ENCODE measurements at regions not wholly inside any gene's neighbourhood (a gene's known extent, or its start where the extent isn't known, plus 50 kb on each side); places are given as distances from the start of the nearest gene placed in this dataset.
A peak's percentile ranks its signal among the peaks of the same experiment; 100 is the strongest.

- Histone ChIP-seq H3K27me3 (no peaks in the 10 kb centered on the region), H3K4me3 (no peak overlapping the region), H3K4me1 (no peaks in the 10 kb centered on the region), H3K36me3 (no peaks in the 10 kb centered on the region), H3K9me3 (no peaks in the 10 kb centered on the region), H3K27ac (peak overlapping the region; percentile 12 to 59)
- intact Hi-C loops (cut with DNase I; ENCODE audit: low total_unique reads) = no loop called here
- no peak for TF ChIP-seq CTCF (IDR thresholded peaks at IDR 0.05)
- TF ChIP-seq POLR2A (IDR thresholded peaks at IDR 0.05) = no peak
- DNase-seq = no peak
These were observed 124.2 kb upstream of the MKLN1 start for GRCh38 chr7:131203291-131203976.

- TF ChIP-seq POLR2A (IDR thresholded peaks at IDR 0.05) (no peak), CTCF (IDR thresholded peaks at IDR 0.05) (no peak)
- H3K27me3 ChIP-seq = no peaks in the 10 kb centered on the region
- intact Hi-C loops (cut with DNase I; ENCODE audit: low total_unique reads) = no loop called here
These were observed 118.9 kb upstream of the MKLN1 start for GRCh38 chr7:131208777-131209176.

GRCh38 chr7:131210618-131211017 is 117.1 kb upstream of the MKLN1 start:
- H3K4me3 ChIP-seq = no peak overlapping the region
- no peak for TF ChIP-seq POLR2A (IDR thresholded peaks at IDR 0.05)
- no peak for TF ChIP-seq CTCF (IDR thresholded peaks at IDR 0.05)
- DNase-seq = no peak
- no peaks in the 10 kb centered on the region for H3K27me3 ChIP-seq
- H3K36me3 ChIP-seq = no peaks in the 10 kb centered on the region
- no peak overlapping the region for H3K27ac ChIP-seq
- H3K4me1 ChIP-seq = no peaks in the 10 kb centered on the region
- intact Hi-C loops (cut with DNase I; ENCODE audit: low total_unique reads) = no loop called here
- H3K9me3 ChIP-seq = no peaks in the 10 kb centered on the region

More at GRCh38 chr7:131208777-131209176, 118.9 kb upstream of the MKLN1 start:
- no peak for DNase-seq
- Histone ChIP-seq H3K9me3 (no peaks in the 10 kb centered on the region), H3K4me3 (no peak overlapping the region), H3K36me3 (no peaks in the 10 kb centered on the region), H3K27ac (no peak overlapping the region), H3K4me1 (no peaks in the 10 kb centered on the region)

- H3K4me3 ChIP-seq = no peak overlapping the region
- H3K36me3 ChIP-seq = no peaks in the 10 kb centered on the region
- TF ChIP-seq POLR2A (IDR thresholded peaks at IDR 0.05) (no peak), CTCF (IDR thresholded peaks at IDR 0.05) (no peak)
- H3K4me1 ChIP-seq = no peaks in the 10 kb centered on the region
- H3K9me3 ChIP-seq = no peaks in the 10 kb centered on the region
- H3K27ac ChIP-seq = peak overlapping the region in 1 of 2 donors; percentile 10
- intact Hi-C loops (cut with DNase I; ENCODE audit: low total_unique reads) = no loop called here
- no peaks in the 10 kb centered on the region for H3K27me3 ChIP-seq
- no peak for DNase-seq
These were observed 116.2 kb upstream of the MKLN1 start for GRCh38 chr7:131211500-131211899.

- intact Hi-C loops (cut with DNase I; ENCODE audit: low total_unique reads) = no loop called here
- DNase-seq = no peak
- no peak for TF ChIP-seq CTCF (IDR thresholded peaks at IDR 0.05)
- TF ChIP-seq POLR2A (IDR thresholded peaks at IDR 0.05) = no peak
- Histone ChIP-seq H3K27me3 (no peaks in the 10 kb centered on the region), H3K27ac (peak overlapping the region in 1 of 2 donors; percentile 10), H3K4me3 (no peak overlapping the region), H3K36me3 (no peaks in the 10 kb centered on the region), H3K9me3 (no peaks in the 10 kb centered on the region), H3K4me1 (no peaks in the 10 kb centered on the region)
These were observed 115.6 kb upstream of the MKLN1 start for GRCh38 chr7:131212114-131212513.
